WTC11 (cell line): ENCODE measurements at regions not wholly inside any gene's neighbourhood (a gene's known extent, or its start where the extent isn't known, plus 50 kb on each side); places are given as distances from the start of the nearest gene placed in this dataset.
A peak's percentile ranks its signal among the peaks of the same experiment; 100 is the strongest.

Experiments
- ATAC-seq: fragments of 200-7000 bp; cut with Tn5 transposase; 2 replicates; pipeline ENCODE4 v1.10.0; 2021; ENCODE audit warnings: mild to moderate bottlenecking, moderate library complexity
- CTCF ChIA-PET: fragments of 300-600 bp; sonication (Branson Sonifier 250); formaldehyde crosslinking; loops from one replicate; lab custom pipeline; 2021; ENCODE audit warnings: antibody characterized with exemption; lab: Charles Lee
- POLR2A ChIA-PET: fragments of 350-600 bp; sonication (Branson Sonifier 250); formaldehyde crosslinking; loops from one replicate; lab custom pipeline; 2021; ENCODE audit warnings: antibody characterized with exemption; lab: Charles Lee
- DNase-seq: peaks from one replicate; pipeline ENCODE4 v3.0.0; 2021; ENCODE audit warnings: low spot score
- H3K27ac Mint-ChIP-seq: 2 replicates; pipeline ENCODE4 v1.8.0; 2021; ENCODE audit warnings: mixed read lengths
- H3K27me3 Mint-ChIP-seq: 2 replicates; pipeline ENCODE4 v1.8.0; 2021; ENCODE audit warnings: low read depth, mild to moderate bottlenecking, moderate library complexity, mixed read lengths
- H3K36me3 Mint-ChIP-seq: 2 replicates; pipeline ENCODE4 v1.8.0; 2021; ENCODE audit warnings: mixed read lengths
- H3K4me1 Mint-ChIP-seq: 2 replicates; pipeline ENCODE4 v1.8.0; 2022; ENCODE audit warnings: mixed read lengths
- H3K4me3 Mint-ChIP-seq: 2 replicates; pipeline ENCODE4 v1.8.0; 2021; ENCODE audit warnings: mild to moderate bottlenecking, moderate library complexity, mixed read lengths
- H3K9me3 Mint-ChIP-seq: 2 replicates; pipeline ENCODE4 v1.8.0; 2021; ENCODE audit warnings: mixed read lengths
- ESRRA ChIP-seq: sonication (generic); formaldehyde crosslinking; IDR thresholded peaks from 2 replicates; pipeline ENCODE4 v1.8.1; 2022; ENCODE audit warnings: mild to moderate bottlenecking, missing genetic modification reagents, borderline replicate concordance
- JAZF1 ChIP-seq: fragments of 250-450 bp; sonication (Bioruptor Pico); IDR thresholded peaks from 2 replicates; pipeline ENCODE4 v1.9.0; 2021; ENCODE audit warnings: moderate library complexity, mild to moderate bottlenecking, inconsistent platforms
- NFYB ChIP-seq: sonication (generic); formaldehyde crosslinking; conservative IDR thresholded peaks from 2 replicates; pipeline ENCODE4 v1.8.0; 2022; ENCODE audit warnings: low read depth, missing genetic modification reagents
- ZNF232 ChIP-seq: sonication (generic); formaldehyde crosslinking; IDR thresholded peaks from 2 replicates; pipeline ENCODE4 v1.8.0; 2022; ENCODE audit warnings: mild to moderate bottlenecking, missing genetic modification reagents
- TF ChIP-seq, protein P1 (sequence below): sonication (generic); formaldehyde crosslinking; IDR thresholded peaks from 2 replicates; pipeline ENCODE4 v1.8.0; 2022; ENCODE audit warnings: mild to moderate bottlenecking, missing genetic modification reagents
- TF ChIP-seq, protein P2 (sequence below): sonication (generic); formaldehyde crosslinking; IDR thresholded peaks from 2 replicates; pipeline ENCODE4 v1.8.0; 2022; ENCODE audit warnings: mild to moderate bottlenecking, missing genetic modification reagents
- TF ChIP-seq, protein P3 (sequence below): sonication (generic); formaldehyde crosslinking; IDR thresholded peaks from 2 replicates; pipeline ENCODE4 v1.8.0; 2023; ENCODE audit warnings: missing genetic modification reagents, mild to moderate bottlenecking, borderline replicate concordance
- TF ChIP-seq, protein P4 (sequence below): sonication (generic); formaldehyde crosslinking; IDR thresholded peaks from 2 replicates; pipeline ENCODE4 v1.8.1; 2023; ENCODE audit warnings: mild to moderate bottlenecking, missing genetic modification reagents, borderline replicate concordance
- TF ChIP-seq, protein P5 (sequence below): sonication (generic); formaldehyde crosslinking; IDR thresholded peaks from 2 replicates; pipeline ENCODE4 v1.8.1; 2023; ENCODE audit warnings: mild to moderate bottlenecking, missing genetic modification reagents, moderate library complexity

DNA sequence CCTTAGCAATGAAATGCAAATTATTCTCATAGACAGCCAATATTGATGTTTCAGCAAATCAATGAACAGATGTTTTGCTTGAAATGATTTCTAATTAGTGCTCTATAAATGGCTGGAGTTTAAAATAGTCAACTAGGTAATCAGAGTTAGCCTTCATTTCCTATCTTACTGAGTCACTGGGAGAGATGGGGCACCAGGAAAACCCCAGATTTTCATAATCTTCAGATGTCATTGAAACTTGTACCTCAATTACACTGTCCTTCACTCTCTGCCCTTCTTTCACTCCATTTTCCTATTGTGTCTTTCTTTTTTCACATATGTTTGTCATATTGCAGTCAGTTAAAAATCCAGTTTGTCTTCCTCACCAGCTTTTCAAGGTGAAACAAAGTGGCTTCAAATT lies 92.7 kb downstream of the C12orf75 start:
- DNase-seq (no peak), ATAC-seq (no peak)
- no peak overlapping the region for H3K27ac Mint-ChIP-seq
- CTCF ChIA-PET, result no interaction called here
- no peaks in the 10 kb centered on the region; the same call in 1 of the 2 replicates for H3K36me3 Mint-ChIP-seq
- no peaks in the 10 kb centered on the region for H3K4me1 Mint-ChIP-seq
- no peak overlapping the region for H3K4me3 Mint-ChIP-seq
- POLR2A ChIA-PET, result no interaction called here
- TF ChIP-seq, protein P1, sequence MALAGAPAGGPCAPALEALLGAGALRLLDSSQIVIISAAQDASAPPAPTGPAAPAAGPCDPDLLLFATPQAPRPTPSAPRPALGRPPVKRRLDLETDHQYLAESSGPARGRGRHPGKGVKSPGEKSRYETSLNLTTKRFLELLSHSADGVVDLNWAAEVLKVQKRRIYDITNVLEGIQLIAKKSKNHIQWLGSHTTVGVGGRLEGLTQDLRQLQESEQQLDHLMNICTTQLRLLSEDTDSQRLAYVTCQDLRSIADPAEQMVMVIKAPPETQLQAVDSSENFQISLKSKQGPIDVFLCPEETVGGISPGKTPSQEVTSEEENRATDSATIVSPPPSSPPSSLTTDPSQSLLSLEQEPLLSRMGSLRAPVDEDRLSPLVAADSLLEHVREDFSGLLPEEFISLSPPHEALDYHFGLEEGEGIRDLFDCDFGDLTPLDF, result no peak
- TF ChIP-seq ESRRA (CRISPR knock-in tag), result no peak
- TF ChIP-seq JAZF1, result no peak
- TF ChIP-seq, protein P2, sequence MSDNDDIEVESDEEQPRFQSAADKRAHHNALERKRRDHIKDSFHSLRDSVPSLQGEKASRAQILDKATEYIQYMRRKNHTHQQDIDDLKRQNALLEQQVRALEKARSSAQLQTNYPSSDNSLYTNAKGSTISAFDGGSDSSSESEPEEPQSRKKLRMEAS (CRISPR knock-in tag), result no peak
- TF ChIP-seq, protein P3, sequence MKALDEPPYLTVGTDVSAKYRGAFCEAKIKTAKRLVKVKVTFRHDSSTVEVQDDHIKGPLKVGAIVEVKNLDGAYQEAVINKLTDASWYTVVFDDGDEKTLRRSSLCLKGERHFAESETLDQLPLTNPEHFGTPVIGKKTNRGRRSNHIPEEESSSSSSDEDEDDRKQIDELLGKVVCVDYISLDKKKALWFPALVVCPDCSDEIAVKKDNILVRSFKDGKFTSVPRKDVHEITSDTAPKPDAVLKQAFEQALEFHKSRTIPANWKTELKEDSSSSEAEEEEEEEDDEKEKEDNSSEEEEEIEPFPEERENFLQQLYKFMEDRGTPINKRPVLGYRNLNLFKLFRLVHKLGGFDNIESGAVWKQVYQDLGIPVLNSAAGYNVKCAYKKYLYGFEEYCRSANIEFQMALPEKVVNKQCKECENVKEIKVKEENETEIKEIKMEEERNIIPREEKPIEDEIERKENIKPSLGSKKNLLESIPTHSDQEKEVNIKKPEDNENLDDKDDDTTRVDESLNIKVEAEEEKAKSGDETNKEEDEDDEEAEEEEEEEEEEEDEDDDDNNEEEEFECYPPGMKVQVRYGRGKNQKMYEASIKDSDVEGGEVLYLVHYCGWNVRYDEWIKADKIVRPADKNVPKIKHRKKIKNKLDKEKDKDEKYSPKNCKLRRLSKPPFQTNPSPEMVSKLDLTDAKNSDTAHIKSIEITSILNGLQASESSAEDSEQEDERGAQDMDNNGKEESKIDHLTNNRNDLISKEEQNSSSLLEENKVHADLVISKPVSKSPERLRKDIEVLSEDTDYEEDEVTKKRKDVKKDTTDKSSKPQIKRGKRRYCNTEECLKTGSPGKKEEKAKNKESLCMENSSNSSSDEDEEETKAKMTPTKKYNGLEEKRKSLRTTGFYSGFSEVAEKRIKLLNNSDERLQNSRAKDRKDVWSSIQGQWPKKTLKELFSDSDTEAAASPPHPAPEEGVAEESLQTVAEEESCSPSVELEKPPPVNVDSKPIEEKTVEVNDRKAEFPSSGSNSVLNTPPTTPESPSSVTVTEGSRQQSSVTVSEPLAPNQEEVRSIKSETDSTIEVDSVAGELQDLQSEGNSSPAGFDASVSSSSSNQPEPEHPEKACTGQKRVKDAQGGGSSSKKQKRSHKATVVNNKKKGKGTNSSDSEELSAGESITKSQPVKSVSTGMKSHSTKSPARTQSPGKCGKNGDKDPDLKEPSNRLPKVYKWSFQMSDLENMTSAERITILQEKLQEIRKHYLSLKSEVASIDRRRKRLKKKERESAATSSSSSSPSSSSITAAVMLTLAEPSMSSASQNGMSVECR (CRISPR knock-in tag), result no peak
- TF ChIP-seq, protein P4, sequence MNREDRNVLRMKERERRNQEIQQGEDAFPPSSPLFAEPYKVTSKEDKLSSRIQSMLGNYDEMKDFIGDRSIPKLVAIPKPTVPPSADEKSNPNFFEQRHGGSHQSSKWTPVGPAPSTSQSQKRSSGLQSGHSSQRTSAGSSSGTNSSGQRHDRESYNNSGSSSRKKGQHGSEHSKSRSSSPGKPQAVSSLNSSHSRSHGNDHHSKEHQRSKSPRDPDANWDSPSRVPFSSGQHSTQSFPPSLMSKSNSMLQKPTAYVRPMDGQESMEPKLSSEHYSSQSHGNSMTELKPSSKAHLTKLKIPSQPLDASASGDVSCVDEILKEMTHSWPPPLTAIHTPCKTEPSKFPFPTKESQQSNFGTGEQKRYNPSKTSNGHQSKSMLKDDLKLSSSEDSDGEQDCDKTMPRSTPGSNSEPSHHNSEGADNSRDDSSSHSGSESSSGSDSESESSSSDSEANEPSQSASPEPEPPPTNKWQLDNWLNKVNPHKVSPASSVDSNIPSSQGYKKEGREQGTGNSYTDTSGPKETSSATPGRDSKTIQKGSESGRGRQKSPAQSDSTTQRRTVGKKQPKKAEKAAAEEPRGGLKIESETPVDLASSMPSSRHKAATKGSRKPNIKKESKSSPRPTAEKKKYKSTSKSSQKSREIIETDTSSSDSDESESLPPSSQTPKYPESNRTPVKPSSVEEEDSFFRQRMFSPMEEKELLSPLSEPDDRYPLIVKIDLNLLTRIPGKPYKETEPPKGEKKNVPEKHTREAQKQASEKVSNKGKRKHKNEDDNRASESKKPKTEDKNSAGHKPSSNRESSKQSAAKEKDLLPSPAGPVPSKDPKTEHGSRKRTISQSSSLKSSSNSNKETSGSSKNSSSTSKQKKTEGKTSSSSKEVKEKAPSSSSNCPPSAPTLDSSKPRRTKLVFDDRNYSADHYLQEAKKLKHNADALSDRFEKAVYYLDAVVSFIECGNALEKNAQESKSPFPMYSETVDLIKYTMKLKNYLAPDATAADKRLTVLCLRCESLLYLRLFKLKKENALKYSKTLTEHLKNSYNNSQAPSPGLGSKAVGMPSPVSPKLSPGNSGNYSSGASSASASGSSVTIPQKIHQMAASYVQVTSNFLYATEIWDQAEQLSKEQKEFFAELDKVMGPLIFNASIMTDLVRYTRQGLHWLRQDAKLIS (CRISPR knock-in tag), result no peak
- H3K9me3 Mint-ChIP-seq, result peaks cover 12% of the 10 kb centered on the region
- H3K27me3 Mint-ChIP-seq, result no peaks in the 10 kb centered on the region

DNA sequence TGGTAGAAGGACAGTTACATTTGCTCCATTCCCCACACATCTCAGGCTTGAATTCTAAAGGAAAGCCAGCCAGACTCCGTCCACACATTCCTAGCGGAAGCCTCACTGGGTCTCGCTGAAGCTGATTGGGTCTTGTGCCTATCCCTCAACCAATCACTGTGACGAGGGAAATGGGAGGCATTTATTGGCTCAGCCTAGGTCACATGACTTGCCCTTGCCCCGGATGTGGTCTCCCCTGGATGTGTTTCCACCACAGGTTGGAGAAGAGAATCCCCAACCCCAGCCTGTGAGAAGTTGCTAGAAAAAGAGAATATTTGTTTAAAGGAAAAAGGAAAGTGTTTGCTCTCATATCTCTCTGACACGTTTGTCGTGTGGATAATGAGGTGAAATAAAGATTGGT lies 93.4 kb downstream of the C12orf75 start:
- DNase-seq (no peak), ATAC-seq (0 out of 2 replicates have a peak, but pooled peaks have one; percentile 18)
- Mint-ChIP-seq H3K27me3 (no peaks in the 10 kb centered on the region), H3K27ac (no peak overlapping the region), H3K4me1 (no peaks in the 10 kb centered on the region), H3K4me3 (no peak overlapping the region), H3K36me3 (no peaks in the 10 kb centered on the region; the same call in 1 of the 2 replicates), H3K9me3 (peaks cover 12% of the 10 kb centered on the region)
- CTCF ChIA-PET, result no interaction called here
- TF ChIP-seq, protein P5, sequence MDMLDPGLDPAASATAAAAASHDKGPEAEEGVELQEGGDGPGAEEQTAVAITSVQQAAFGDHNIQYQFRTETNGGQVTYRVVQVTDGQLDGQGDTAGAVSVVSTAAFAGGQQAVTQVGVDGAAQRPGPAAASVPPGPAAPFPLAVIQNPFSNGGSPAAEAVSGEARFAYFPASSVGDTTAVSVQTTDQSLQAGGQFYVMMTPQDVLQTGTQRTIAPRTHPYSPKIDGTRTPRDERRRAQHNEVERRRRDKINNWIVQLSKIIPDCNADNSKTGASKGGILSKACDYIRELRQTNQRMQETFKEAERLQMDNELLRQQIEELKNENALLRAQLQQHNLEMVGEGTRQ (CRISPR knock-in tag), result peak; percentile 65
- TF ChIP-seq NFYB (CRISPR knock-in tag) (peak; percentile 28; the same call in 1 of the 2 replicates), ZNF232 (CRISPR knock-in tag) (no peak)
- POLR2A ChIA-PET, result no interaction called here
